GM12878 (cell line): ENCODE measurements at regions not wholly inside any gene's neighbourhood (a gene's known extent, or its start where the extent isn't known, plus 50 kb on each side); places are given as distances from the start of the nearest gene placed in this dataset.

Experiments
- ATAC-seq: fragments of 200-7000 bp; cut with Tn5 transposase; 3 replicates; pipeline ENCODE4 v1.9.1; 2020; ENCODE audit warnings: mild to moderate bottlenecking, moderate library complexity
- BruUV-seq: library from RNA; stranded (reverse); fragments of 400-500 nt; replicated peaks from 2 replicates; lab custom pipeline; 2021; lab: Mats Ljungman, UMichigan
- CTCF ChIA-PET: fragments of 300-600 bp; sonication (Branson Sonifier 250); formaldehyde crosslinking; extraction: SDS; loops from one replicate; lab custom pipeline; 2021; ENCODE audit warnings: inconsistent platforms; lab: Yijun Ruan, JAX
- POLR2A ChIA-PET: fragments of 350-600 bp; formaldehyde crosslinking; extraction: SDS; loops from one replicate; lab custom pipeline; 2021; ENCODE audit warnings: inconsistent platforms; lab: Charles Lee
- RAD21 ChIA-PET: fragments of 300-600 bp; sonication (Branson Sonifier 250); formaldehyde crosslinking; loops from one replicate; lab custom pipeline; 2023; ENCODE audit warnings: antibody characterized with exemption; ENCODE audit not compliant: unreplicated experiment; lab: Charles Lee
- SMC1A ChIA-PET: fragments of 300-600 bp; sonication (Branson Sonifier 250); formaldehyde crosslinking; loops from one replicate; lab custom pipeline; 2023; ENCODE audit not compliant: unreplicated experiment, uncharacterized antibody; lab: Charles Lee
- DNase-seq: peaks from one replicate; pipeline ENCODE4 v3.0.0-alpha.2; 2011; ENCODE audit warnings: low read depth, low spot score
- FAIRE-seq: peaks from 3 replicates; lab custom pipeline; 2011; peaks lifted over from hg19 to GRCh38; lab: Jason Lieb, UNC
- H2AFZ ChIP-seq: 2 replicates; pipeline ENCODE4 v1.6.0; 2011; ENCODE audit warnings: low read depth, low read length, control low read depth; ENCODE audit not compliant: control insufficient read depth
- H3K27ac ChIP-seq: 2 replicates; pipeline ENCODE4 v1.5.1; 2011; ENCODE audit warnings: control low read depth; ENCODE audit not compliant: control insufficient read depth, insufficient read depth
- H3K27me3 ChIP-seq, 2 experiments: replicated peaks in 1 of 2; 2 replicates each; pipeline versions ENCODE4 v1.6.0 to v1.6.1; 2011; ENCODE audit warnings: low read length in 1 of 2; ENCODE audit not compliant: control insufficient read depth in 2 of 2, insufficient read depth in 2 of 2
- H3K36me3 ChIP-seq, 2 experiments: 2 replicates each; pipeline ENCODE4 v1.5.1; 2011; ENCODE audit warnings: low read length in 1 of 2; ENCODE audit not compliant: control insufficient read depth in 2 of 2, insufficient read depth in 2 of 2
- H3K4me1 ChIP-seq: 2 replicates; pipeline ENCODE4 v1.6.1; 2011; ENCODE audit warnings: mild to moderate bottlenecking, low read length, moderate library complexity, mixed read lengths; ENCODE audit not compliant: control insufficient read depth, insufficient read depth
- H3K4me2 ChIP-seq: 2 replicates; pipeline ENCODE4 v1.6.0; 2011; ENCODE audit warnings: control low read depth; ENCODE audit not compliant: control insufficient read depth, insufficient read depth
- H3K4me3 ChIP-seq: fragments of 200-600 bp; sonication (generic); 2 replicates; pipeline ENCODE4 v1.5.1; 2016
- H3K79me2 ChIP-seq: 2 replicates; pipeline ENCODE4 v1.6.0; 2011; ENCODE audit warnings: low read length; ENCODE audit not compliant: control insufficient read depth, insufficient read depth
- H3K9ac ChIP-seq: 2 replicates; pipeline ENCODE4 v1.8.0; 2011; ENCODE audit warnings: low read length, control low read depth, mixed read lengths; ENCODE audit not compliant: control insufficient read depth, insufficient read depth
- H3K9me3 ChIP-seq: replicated peaks from 3 replicates; pipeline ENCODE4 v1.5.1; 2011; ENCODE audit warnings: mild to moderate bottlenecking, low read length; ENCODE audit not compliant: control insufficient read depth, insufficient read depth
- H4K20me1 ChIP-seq: 2 replicates; pipeline ENCODE4 v1.6.0; 2011; ENCODE audit not compliant: control insufficient read depth, insufficient read depth
- CHD2 ChIP-seq: IDR thresholded peaks from 2 replicates; pipeline ENCODE4 v1.6.1; 2011; ENCODE audit warnings: low read depth, low read length, improper control_type of control experiment, borderline replicate concordance
- IKZF1 ChIP-seq: fragments of 450-650 bp; conservative IDR thresholded peaks from 2 replicates; pipeline ENCODE4 v1.6.1; 2017; ENCODE audit warnings: antibody characterized with exemption, mild to moderate bottlenecking
- KAT2A ChIP-seq: conservative IDR thresholded peaks from 2 replicates; pipeline ENCODE4 v1.6.1; 2011; ENCODE audit warnings: low read depth, low read length; ENCODE audit not compliant: control insufficient read depth
- NR2F1 ChIP-seq: fragments of 450-650 bp; conservative IDR thresholded peaks from 2 replicates; pipeline ENCODE4 v1.6.1; 2017; ENCODE audit warnings: mild to moderate bottlenecking
- NRF1 ChIP-seq: conservative IDR thresholded peaks from 2 replicates; pipeline ENCODE4 v1.6.1; 2011; ENCODE audit warnings: mild to moderate bottlenecking, low read depth, low read length, improper control_type of control experiment
- SP1 ChIP-seq: IDR thresholded peaks from one replicate; pipeline ENCODE4 v1.6.1; 2011; ENCODE audit warnings: low read depth, low read length
- SRF ChIP-seq, 2 experiments: IDR thresholded peaks; 2 replicates each; pipeline ENCODE4 v1.6.1; 2011; ENCODE audit warnings: low read depth in 2 of 2, low read length in 2 of 2, mild to moderate bottlenecking in 1 of 2, moderate library complexity in 1 of 2
- TCF3 ChIP-seq: IDR thresholded peaks from 2 replicates; pipeline ENCODE4 v1.6.1; 2012; ENCODE audit warnings: low read depth, mild to moderate bottlenecking, low read length, borderline replicate concordance; ENCODE audit not compliant: insufficient read depth
- ZSCAN29 ChIP-seq: fragments of 450-650 bp; IDR thresholded peaks from 2 replicates; pipeline ENCODE4 v1.6.1; 2017; ENCODE audit warnings: mild to moderate bottlenecking, moderate library complexity
- WGBS: methylation state at CpG from one replicate; pipeline ENCODE4 v1.1.6; 2016; ENCODE audit warnings: low lambda C conversion rate; ENCODE audit not compliant: insufficient replicate concordance, insufficient coverage; ENCODE audit errors: missing lambda C conversion rate; 5-methylcytosine and 5-hydroxymethylcytosine counted together
- in situ Hi-C: fragments of 300-500 bp; cut with MboI; formaldehyde crosslinking; loops from 9 replicates; pipeline ENCODE4 v1.14.3; 2018; ENCODE audit warnings: mixed read lengths
- intact Hi-C: fragments of 100-400 bp; cut with micrococcal nuclease; formaldehyde crosslinking; loops from one replicate; pipeline ENCODE4 v1.14.2; 2022; ENCODE audit not compliant: unreplicated experiment
- TF ChIP-seq, protein P1 (sequence below): fragments of 450-650 bp; IDR thresholded peaks from 2 replicates; pipeline ENCODE4 v1.6.1; 2017; ENCODE audit warnings: low read depth, mild to moderate bottlenecking, moderate library complexity
- TF ChIP-seq, protein P2 (sequence below): fragments of 150-350 bp; IDR thresholded peaks from 2 replicates; pipeline ENCODE4 v1.6.1; 2014; ENCODE audit warnings: mild to moderate bottlenecking, low read depth, low read length
- TF ChIP-seq, protein P3 (sequence below): fragments of 450-650 bp; IDR thresholded peaks from 2 replicates; pipeline ENCODE4 v1.6.1; 2014; ENCODE audit warnings: mild to moderate bottlenecking
- TF ChIP-seq, protein P4 (sequence below), 3 experiments: IDR thresholded peaks in 2 of 3; conservative IDR thresholded peaks in 1 of 3; 2 replicates each; pipeline ENCODE4 v1.5.1; 2011; ENCODE audit warnings: low read depth in 3 of 3, low read length in 3 of 3, mild to moderate bottlenecking in 3 of 3, control low read depth in 2 of 3, moderate library complexity in 2 of 3, inconsistent platforms in 1 of 3, mixed read lengths in 1 of 3; ENCODE audit not compliant: control insufficient read depth in 2 of 3, insufficient read depth in 1 of 3; ENCODE audit errors: extremely low read depth in 1 of 3

DNA sequence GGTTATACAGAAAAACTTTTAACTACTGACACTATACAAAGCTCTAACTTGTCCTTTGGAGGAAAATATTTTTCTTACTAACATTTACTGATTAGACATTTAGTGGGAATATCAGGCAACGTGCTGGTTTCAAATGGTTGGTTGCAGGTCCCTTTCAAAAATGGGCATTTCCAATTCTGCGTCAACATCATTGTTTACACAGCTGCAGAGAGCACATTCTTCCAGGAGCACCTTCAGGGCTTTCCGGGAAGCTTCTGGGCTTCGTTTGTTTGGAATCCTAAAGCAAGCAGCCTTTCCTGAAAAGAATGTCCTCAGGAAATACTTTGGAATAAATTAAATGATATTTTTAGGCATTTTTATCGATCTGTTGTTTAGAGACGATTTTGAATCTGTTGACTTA lies 289.7 kb downstream of the TRIML1 start:
- SMC1A ChIA-PET = no interaction called here
- 29% methylated on average over 6 of the region's 6 CpGs for WGBS
- CTCF ChIA-PET = no interaction called here
- H4K20me1 ChIP-seq = no peaks in the 10 kb centered on the region
- TF ChIP-seq NRF1 = no peak
- TF ChIP-seq, protein P1, sequence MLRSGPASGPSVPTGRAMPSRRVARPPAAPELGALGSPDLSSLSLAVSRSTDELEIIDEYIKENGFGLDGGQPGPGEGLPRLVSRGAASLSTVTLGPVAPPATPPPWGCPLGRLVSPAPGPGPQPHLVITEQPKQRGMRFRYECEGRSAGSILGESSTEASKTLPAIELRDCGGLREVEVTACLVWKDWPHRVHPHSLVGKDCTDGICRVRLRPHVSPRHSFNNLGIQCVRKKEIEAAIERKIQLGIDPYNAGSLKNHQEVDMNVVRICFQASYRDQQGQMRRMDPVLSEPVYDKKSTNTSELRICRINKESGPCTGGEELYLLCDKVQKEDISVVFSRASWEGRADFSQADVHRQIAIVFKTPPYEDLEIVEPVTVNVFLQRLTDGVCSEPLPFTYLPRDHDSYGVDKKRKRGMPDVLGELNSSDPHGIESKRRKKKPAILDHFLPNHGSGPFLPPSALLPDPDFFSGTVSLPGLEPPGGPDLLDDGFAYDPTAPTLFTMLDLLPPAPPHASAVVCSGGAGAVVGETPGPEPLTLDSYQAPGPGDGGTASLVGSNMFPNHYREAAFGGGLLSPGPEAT = no peak
- TF ChIP-seq, protein P2, sequence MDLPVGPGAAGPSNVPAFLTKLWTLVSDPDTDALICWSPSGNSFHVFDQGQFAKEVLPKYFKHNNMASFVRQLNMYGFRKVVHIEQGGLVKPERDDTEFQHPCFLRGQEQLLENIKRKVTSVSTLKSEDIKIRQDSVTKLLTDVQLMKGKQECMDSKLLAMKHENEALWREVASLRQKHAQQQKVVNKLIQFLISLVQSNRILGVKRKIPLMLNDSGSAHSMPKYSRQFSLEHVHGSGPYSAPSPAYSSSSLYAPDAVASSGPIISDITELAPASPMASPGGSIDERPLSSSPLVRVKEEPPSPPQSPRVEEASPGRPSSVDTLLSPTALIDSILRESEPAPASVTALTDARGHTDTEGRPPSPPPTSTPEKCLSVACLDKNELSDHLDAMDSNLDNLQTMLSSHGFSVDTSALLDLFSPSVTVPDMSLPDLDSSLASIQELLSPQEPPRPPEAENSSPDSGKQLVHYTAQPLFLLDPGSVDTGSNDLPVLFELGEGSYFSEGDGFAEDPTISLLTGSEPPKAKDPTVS = no peak
- TF ChIP-seq, all 136 proteins: peak for 0
- Histone ChIP-seq H3K36me3 (no peaks in the 10 kb centered on the region), H3K4me2 (no peak overlapping the region), H3K27ac (no peak overlapping the region), H3K9ac (no peak overlapping the region), H3K27me3 (no peaks in the 10 kb centered on the region), H3K79me2 (no peaks in the 10 kb centered on the region), H3K4me1 (no peaks in the 10 kb centered on the region), H3K9me3 (no peaks in the 10 kb centered on the region), H2AFZ (no peak overlapping the region), H3K4me3 (no peak overlapping the region)
- ChIA-PET POLR2A (no interaction called here), RAD21 (no interaction called here)
- ATAC-seq (no peak), FAIRE-seq (no peak), DNase-seq (no peak)
- no TSS peak for BruUV-seq
- in situ Hi-C loops (no loop called here), intact Hi-C loops (no loop called here)

DNA sequence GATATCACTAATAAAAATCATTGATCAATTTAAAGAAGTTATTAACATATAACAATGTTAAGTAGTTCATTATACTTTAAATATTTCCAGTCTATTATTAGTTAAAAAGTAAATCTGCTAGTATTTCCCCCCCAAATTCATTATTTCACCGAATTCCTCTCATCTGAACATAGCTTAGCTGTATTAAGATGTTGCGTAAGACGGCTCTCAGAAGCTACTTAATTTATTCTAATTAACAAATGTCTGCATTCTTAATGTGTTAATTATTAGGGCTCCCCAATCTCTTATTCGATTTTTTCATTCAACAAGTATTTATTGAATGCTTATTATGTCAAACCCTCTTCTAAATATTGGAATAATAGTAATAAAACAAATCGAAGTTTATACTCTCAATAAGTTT lies 290.7 kb downstream of the TRIML1 start:
- CTCF ChIA-PET = no interaction called here
- Histone ChIP-seq H3K4me2 (no peak overlapping the region), H4K20me1 (no peaks in the 10 kb centered on the region), H2AFZ (no peak overlapping the region), H3K4me3 (no peak overlapping the region), H3K27ac (no peak overlapping the region), H3K27me3 (no peaks in the 10 kb centered on the region), H3K9ac (no peak overlapping the region), H3K9me3 (no peaks in the 10 kb centered on the region), H3K4me1 (no peaks in the 10 kb centered on the region), H3K79me2 (no peaks in the 10 kb centered on the region), H3K36me3 (no peaks in the 10 kb centered on the region)
- FAIRE-seq (no peak), DNase-seq (no peak), ATAC-seq (no peak)
- intact Hi-C loops (no loop called here), in situ Hi-C loops (no loop called here)
- RAD21 ChIA-PET = no interaction called here
- SMC1A ChIA-PET = no interaction called here
- no TSS peak for BruUV-seq
- WGBS = 23% methylated on average over 5 of the region's 5 CpGs
- POLR2A ChIA-PET = no interaction called here
- TF ChIP-seq IKZF1 = no peak
- TF ChIP-seq, protein P3, sequence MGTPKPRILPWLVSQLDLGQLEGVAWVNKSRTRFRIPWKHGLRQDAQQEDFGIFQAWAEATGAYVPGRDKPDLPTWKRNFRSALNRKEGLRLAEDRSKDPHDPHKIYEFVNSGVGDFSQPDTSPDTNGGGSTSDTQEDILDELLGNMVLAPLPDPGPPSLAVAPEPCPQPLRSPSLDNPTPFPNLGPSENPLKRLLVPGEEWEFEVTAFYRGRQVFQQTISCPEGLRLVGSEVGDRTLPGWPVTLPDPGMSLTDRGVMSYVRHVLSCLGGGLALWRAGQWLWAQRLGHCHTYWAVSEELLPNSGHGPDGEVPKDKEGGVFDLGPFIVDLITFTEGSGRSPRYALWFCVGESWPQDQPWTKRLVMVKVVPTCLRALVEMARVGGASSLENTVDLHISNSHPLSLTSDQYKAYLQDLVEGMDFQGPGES = no peak
- no peak for TF ChIP-seq ZSCAN29
- TF ChIP-seq NR2F1 = no peak
- TF ChIP-seq KAT2A = no peak
- TF ChIP-seq SRF (IDR thresholded peaks at IDR 0.05; ENCODE audit: low read depth in 2 of 2, low read length in 2 of 2) = no peak
- TF ChIP-seq SP1 = no peak
- TF ChIP-seq TCF3 = no peak
- no peak for TF ChIP-seq CHD2
- TF ChIP-seq, protein P4, sequence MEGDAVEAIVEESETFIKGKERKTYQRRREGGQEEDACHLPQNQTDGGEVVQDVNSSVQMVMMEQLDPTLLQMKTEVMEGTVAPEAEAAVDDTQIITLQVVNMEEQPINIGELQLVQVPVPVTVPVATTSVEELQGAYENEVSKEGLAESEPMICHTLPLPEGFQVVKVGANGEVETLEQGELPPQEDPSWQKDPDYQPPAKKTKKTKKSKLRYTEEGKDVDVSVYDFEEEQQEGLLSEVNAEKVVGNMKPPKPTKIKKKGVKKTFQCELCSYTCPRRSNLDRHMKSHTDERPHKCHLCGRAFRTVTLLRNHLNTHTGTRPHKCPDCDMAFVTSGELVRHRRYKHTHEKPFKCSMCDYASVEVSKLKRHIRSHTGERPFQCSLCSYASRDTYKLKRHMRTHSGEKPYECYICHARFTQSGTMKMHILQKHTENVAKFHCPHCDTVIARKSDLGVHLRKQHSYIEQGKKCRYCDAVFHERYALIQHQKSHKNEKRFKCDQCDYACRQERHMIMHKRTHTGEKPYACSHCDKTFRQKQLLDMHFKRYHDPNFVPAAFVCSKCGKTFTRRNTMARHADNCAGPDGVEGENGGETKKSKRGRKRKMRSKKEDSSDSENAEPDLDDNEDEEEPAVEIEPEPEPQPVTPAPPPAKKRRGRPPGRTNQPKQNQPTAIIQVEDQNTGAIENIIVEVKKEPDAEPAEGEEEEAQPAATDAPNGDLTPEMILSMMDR (IDR thresholded peaks at IDR 0.05 in 2 of 3, conservative IDR thresholded peaks at IDR 0.05 in 1 of 3; ENCODE audit: control insufficient read depth in 2 of 3, extremely low read depth in 1 of 3, insufficient read depth in 1 of 3, low read depth in 3 of 3, low read length in 3 of 3) = no peak
